ENCODE measurements at regions not wholly inside any gene's neighbourhood (a gene's known extent, or its start where the extent isn't known, plus 50 kb on each side); places are given as distances from the start of the nearest gene placed in this dataset.

DNA sequence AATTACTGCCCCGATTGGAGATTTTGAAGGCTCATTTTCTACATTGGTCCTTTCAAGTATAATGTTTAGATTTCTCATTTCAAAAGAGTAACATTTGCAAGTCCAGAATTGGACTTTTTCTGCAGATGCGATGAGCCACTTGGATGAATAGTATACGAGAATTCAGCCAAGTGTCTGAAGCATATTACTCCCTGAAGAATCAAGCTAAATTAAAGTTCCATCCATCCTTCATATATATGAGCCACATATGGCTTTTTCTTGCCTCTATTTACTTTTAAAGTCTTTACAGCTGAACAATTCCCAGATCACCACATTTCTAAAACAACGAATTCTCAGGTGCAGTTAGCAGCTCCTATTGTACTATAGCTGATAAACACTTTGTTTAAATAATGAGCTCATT, 288.7 kb downstream of the CEMIP2 start:
- TF ChIP-seq, protein P1, sequence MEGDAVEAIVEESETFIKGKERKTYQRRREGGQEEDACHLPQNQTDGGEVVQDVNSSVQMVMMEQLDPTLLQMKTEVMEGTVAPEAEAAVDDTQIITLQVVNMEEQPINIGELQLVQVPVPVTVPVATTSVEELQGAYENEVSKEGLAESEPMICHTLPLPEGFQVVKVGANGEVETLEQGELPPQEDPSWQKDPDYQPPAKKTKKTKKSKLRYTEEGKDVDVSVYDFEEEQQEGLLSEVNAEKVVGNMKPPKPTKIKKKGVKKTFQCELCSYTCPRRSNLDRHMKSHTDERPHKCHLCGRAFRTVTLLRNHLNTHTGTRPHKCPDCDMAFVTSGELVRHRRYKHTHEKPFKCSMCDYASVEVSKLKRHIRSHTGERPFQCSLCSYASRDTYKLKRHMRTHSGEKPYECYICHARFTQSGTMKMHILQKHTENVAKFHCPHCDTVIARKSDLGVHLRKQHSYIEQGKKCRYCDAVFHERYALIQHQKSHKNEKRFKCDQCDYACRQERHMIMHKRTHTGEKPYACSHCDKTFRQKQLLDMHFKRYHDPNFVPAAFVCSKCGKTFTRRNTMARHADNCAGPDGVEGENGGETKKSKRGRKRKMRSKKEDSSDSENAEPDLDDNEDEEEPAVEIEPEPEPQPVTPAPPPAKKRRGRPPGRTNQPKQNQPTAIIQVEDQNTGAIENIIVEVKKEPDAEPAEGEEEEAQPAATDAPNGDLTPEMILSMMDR (IDR thresholded peaks at IDR 0.05 in 8 of 11, conservative IDR thresholded peaks at IDR 0.05 in 3 of 11): no peak
- no peak for TF ChIP-seq POLR2A (IDR thresholded peaks at IDR 0.05)
